TTC549 (cell line): ENCODE measurements at regions not wholly inside any gene's neighbourhood (a gene's known extent, or its start where the extent isn't known, plus 50 kb on each side); places are given as distances from the start of the nearest gene placed in this dataset.
"Not testable (repeated sequence)": the region's sequence is repeated elsewhere in the genome, so short reads cannot be mapped to it uniquely, and the experiment has no call there.

Experiments used
- FAIRE-seq: peaks from 2 replicates; lab custom pipeline; 2012; peaks lifted over from hg19 to GRCh38; lab: Jason Lieb, UNC

DNA sequence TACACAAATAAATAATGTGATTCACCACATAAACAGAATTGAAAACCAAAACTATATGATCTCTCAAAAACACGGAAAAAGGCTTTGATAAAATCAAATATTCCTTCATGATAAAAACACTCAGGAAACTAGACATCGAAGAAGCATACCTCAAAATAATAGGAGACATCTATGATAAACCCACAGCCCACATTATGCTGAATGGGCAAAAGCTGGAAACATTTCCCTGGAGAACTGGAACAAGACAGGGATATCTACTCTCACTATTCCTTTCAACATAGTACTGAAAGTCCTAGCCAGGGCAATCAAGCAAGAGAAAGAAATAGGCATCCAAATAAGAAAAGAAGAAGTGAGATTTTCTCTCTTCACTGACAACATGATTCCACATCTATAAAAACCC is 371.5 kb upstream of the ATXN7L3B start:
- FAIRE-seq, result no peak

DNA sequence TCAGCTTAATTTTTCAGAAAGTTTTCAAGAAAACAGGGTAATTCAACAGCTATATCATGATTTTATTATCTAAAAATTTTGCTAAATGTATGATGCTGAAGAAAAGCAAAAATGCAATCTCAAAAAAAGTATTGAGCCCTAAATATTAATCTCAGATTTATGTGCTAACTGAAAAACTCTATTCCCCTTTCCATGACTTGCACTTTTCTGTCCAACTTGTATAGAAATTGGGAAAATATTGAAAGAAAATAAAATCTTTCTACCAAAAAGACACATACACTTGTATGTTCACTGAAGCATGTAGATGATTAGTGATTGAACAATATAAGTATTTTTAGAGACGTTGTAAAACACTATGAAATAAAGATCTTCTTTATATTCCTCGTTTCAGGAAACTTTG is 368.0 kb upstream of the ATXN7L3B start:
- FAIRE-seq, result no peak

DNA sequence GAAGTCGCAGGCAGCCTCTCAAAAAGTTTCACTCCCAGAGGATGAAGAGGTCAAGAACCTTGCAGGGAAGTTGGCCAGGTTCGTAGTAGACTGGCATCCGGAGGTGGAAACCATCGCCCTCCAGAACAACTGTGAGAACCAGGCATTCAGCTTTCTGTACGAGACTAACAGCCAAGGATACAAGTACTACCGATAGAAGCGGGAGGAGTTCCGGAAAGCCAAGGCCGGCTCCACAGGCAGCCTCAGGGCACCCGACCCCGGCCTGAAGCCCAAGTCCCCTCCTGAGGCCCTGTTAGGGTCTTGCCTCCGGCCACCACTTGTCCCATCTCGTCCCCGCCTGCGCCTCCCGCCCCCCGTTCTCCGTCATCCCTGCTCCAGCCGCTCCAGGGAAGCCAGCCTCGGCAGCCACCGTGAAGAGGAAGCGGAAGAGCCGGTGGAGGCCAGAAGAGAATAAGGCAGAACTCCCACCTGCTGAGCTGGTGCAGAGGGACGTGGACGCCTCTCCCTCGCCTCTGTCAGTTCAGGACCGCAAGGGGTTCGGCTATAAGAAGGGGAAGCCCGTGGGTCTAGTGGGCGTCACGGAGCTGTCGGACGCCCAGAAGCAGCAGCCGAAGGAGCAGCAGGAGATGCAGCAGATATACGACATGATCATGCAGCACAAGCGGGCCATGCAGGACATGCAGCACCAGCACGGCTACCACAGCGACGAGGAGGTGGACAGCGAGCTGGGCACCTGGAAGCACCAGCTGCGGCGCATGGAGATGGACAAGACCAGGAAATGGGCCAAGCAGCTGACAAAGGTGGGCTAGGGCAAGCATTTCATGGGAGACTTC is 366.8 kb upstream of the ATXN7L3B start:
- no peak for FAIRE-seq

DNA sequence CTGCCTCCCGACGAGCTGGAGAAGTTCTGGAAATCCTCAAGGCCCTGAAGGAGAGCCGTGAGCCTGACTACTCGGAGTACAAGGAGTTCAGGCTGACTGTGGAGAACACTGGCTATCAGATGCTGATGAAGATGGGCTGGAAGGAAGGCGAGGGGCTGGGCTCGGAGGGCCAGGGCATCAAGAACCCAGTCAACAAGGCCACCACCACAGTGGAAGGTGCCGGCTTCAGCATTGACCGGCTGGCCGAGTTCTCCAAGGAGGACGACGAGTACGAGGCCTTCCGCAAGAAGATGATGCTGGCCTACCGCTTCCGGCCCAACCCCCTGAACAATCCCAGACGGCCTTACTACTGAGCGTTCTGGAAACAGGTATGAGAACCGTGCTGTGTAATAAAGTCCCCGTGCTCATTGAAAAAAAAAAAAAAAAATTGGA is 366.1 kb upstream of the ATXN7L3B start:
- no peak for FAIRE-seq

DNA sequence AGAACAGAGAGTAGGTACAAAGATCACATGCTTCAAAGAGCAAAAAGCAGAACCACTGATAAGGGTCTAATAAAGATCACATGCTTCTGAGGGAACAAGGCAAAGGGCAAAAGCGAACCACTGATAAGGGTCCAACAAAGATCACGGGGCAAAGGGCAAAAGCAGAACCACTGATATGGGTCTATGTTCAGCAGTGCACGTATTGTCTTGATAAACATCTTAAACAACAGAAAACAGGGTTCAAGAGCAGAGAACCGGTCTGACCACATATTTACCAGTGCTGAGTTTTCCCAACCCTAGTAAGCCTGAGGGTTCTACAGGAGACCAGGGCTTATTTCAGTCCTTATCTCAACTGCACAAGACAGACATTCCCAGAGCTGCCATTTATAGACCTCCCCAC is 362.7 kb upstream of the ATXN7L3B start:
- not testable (repeated sequence) for FAIRE-seq

DNA sequence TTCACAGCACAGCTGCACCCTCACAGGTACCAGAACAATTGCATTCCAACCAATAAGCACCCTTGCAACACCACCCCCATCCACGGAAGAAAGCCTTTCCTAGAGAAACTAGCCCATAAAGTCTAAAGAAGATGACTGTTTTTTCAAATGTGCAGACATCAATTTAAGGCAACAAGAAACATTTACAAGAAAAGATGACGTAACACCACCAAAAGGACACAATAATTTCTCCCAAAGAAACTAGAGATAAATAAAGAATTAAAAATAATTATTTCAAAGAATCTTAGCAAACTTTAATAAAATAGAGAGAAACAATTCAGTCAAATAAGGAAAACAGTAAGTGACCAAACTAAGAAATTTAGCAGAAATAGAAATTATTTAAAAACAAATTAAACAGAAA is 352.3 kb upstream of the ATXN7L3B start:
- FAIRE-seq, result no peak

DNA sequence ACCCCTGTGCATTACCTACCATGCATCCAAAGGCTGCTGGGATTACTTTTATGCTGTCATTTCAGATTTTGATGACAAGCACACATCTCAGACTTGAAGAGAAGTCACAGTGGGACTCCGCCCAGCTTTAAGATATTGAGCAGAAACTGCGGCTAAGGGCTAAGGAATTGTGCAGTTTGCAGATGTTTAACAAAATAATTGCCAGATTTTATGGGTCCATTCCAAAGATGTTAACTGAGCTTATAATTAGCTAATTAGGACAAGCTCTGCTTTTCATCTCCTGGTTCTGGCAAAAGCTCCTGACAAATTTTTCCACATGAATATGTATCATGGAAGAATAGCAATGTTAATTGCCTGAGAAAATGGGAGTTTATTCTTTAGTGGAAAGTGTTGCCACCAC is 344.4 kb upstream of the ATXN7L3B start:
- FAIRE-seq, result no peak

DNA sequence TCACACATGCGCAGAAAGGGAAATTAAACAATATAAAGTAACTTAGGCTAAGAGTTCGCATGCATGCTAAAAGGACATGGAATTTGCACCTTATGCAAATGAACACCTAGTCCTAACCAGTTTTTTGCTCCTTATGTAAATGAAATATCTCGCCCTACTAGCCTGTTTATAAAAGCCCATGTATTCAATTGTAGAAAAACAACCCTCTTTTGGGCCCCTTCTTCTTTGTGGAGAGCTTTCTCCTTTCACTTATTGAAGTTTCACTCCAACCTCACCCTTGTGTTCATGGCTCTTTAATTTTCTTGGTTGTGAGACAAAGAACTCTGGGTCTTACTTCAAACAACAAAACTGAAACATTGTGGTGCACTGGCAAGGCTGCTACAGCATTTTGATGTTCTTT is 333.4 kb upstream of the ATXN7L3B start:
- no peak for FAIRE-seq

DNA sequence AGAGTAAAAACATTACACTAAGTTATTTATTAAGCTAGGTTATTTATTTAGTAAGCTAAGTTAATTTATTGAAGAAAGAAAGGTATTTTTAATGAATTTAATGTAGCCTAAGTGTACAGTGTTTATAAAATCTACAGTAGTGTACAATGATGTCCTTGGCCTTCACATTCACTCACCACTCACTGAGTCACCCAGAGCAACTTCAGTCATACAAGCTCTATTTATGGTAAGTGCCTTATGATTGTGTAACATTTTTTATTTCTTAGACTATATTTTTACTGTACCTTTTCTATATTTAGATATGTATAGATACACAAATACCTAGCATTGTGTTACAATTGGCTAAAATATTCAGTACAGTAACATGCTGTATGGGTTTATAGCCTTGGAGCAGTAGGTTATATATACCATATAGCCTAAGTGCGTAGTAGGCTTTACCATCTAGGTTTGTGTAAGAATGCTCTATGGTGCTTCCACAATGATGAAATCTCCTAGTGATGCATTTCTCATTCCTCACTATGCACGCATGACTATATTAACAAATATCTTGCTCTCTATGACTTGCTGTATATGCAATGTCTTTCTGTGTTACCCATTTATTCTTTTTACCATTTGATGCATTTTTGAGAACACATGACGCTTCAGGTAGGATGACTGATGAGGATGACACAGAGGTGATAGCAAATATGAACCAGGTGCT is 309.6 kb upstream of the ATXN7L3B start:
- no peak for FAIRE-seq

DNA sequence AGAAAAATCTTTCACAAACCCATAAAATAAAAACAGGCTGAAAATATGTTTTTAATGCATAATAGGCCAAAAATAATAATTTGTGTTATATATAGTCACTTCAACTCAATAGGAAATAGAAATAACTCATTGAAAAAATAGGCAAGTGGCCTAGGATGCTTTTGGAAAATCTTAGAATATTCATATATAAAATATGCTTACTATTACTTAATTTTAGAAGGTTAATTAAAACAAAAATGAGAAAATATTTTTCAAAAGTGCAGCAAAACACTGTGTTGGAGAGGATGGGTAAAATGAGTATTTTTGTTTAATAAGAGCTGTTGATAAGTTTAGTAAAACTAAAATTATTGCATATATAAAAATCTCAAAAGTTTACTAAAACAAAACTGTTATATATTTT is 308.0 kb upstream of the ATXN7L3B start:
- FAIRE-seq, result no peak

DNA sequence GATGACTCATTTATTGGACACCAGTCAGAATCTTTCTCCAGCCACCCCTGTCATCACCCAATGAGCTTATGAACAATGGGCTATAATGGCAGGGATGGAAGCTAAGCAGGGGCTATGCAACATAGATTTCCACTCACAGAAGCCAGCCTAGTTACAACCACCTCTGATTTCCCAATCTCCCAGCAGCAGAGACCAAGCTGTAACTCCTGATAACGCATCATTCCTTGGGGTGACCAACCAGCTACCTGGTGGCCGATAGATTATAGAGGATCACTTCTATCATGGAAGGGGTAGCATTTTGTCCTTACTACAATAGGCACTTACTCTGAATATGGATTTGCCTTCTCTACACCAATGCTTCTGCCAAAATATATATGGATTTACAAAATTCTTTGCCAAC is 302.3 kb upstream of the ATXN7L3B start:
- no peak for FAIRE-seq

DNA sequence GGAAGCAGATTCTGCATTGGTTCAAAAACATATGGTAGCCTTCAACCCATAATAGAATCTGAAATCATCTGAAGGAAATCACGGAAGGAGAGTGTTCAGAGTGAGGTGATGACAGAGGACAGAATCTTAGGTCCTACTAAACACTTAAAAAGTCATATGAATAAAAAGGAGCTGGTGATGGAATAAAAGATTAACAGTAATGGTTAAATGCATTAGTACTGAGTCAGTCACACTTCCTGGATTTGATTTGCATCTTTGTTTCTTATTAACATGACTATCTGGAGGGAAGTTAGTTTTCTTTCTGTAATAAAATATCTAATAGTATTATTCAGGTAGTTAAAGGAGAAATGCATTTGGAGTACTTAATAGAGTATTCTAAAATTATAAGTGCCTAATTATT is 296.3 kb upstream of the ATXN7L3B start:
- no peak for FAIRE-seq

DNA sequence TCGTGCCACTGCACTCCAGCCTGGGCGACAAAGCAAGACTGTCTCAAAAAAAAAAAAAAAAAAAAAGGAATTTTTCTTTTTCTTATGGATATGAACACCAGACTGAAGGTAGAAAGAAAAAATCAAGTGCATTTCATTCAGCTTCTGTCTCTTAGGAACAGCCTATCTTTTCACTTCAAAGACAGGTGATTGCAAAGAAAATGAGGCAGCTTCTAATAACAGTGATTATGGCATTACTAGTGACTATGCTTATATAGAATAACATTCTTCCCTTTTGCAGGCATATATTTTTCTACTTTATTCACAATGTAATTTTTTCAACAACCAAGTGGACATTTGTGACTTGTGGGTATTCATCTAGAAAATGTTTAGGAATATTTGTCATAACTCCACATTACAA is 295.5 kb upstream of the ATXN7L3B start:
- no peak for FAIRE-seq

DNA sequence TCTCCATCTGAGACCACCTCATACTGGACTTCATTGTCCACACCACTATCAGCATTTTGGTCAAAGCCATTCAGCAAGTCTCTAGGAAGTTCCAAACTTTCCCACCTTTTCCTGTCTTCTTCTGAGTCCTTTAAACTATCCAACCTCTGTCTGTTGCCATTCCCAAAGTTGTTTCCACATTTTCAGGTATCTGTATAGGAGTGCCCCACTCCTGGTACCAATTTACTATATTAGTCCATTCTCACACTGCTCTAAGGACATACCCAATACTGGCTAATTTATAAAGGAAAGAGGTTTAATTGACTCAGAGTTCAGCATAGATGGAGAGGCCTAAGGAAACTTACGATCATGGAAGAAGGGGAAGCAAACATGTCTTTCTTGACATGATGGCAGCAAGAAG is 292.2 kb upstream of the ATXN7L3B start:
- no peak for FAIRE-seq

DNA sequence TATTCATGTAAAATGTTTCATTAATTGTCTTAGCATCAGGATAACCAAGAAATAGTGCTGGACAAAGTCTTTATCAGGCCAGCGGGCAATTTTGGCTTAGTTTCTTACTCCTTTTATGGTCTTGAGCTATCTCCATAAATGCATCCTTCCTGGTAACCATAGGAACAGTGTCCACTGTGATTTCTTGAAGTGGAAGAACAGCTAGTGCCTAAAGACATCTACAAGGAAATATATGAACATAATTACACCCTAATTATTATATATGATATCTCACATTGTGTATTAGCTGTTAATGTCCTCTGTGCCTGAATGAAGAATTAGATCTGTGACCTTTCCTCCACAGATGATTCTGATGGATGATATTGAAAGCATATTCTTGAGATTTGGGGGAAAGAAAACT is 286.7 kb upstream of the ATXN7L3B start:
- no peak for FAIRE-seq

DNA sequence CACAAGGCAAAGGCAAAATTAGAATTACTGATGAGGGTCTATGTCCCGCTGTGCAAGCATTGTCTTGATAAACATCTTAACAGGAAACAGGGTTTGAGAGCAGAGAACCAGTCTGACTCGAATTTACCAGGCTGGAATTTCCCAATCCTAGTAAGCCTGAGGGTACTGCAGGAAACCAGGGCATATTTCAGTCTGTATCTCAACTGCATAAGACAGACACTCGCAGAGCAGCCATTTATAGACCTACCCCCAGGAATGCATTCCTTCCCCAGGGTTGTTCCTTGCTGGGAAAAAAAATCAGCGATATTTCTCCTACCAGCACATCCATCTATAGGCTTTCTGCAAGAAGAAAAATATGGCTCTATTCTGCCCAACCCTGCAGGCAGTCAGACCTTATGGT is 283.8 kb upstream of the ATXN7L3B start:
- not testable (repeated sequence) for FAIRE-seq

DNA sequence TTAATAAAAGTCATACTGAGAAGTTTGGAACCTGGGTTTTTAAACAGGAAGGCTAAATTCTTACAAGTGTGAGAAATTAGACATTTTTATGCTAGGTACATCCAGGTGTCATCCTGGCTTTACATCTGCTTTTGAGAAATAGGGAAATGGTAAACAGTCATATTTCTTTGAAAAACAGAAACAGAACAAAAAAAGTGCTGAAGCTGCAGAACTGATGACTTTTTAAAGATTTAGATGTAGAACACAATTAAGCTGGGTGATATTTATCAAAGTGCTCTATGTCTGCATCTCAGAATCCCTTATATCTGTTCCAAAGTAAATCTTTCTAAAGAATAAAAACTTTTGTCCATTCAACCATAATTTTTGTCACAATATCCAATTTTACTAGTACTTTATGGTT is 282.9 kb upstream of the ATXN7L3B start:
- FAIRE-seq, result no peak

DNA sequence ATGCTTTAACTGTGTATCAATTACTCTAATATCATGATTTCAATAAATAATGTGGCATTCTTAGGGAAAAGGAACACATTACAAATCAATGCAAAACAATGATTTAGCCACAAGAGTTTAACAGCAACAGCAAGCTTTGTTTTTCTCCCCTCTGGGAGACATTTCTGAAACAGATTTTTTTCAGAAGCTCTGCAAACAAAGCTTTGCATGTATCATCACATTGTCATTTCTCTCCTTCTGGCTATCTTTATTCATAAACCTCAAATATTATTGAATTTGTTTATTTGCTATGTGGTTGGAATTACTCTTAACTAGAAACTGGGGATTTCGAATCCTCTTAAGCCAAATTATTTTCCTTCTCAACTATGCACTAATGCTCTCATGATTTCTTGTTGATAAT is 278.4 kb upstream of the ATXN7L3B start:
- no peak for FAIRE-seq

DNA sequence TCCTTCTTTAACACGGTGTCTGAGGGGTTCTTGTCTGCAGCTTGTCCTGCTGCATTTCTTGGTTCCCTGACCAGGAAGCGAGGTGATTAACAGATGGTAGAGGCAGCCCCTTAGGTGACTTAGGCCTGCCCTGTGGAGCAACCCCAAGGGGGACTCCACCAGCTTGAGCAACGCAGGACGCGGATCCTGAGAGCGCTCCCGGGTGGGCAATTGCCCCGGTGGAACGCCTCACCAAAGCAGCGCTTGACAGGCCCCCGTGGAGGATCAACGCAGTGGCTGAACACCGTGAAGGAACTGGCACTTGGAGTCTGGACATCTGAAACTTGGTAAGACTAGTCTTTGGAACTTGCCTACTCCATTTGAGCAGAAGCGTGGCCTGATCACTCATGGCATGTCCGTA is 272.9 kb upstream of the ATXN7L3B start:
- no peak for FAIRE-seq

DNA sequence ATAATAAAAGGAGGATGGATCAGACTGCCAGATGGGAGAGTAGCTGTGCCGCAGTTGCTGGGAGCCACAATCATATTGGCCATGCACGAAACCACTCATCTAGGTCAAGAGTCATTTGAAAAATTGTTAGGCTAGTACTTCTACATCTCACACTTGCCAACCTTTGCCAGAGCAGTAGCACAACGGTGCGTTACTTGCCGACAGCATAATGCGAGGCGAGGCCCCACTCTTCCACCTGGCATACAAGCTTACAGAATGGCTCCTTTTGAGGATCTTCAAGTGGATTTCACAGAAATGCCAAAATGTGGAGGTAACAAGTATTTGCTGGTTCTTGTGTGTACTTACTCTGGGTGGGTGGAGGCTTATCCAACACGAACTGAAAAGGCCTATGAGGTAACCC is 268.3 kb upstream of the ATXN7L3B start:
- FAIRE-seq, result not testable (repeated sequence)

DNA sequence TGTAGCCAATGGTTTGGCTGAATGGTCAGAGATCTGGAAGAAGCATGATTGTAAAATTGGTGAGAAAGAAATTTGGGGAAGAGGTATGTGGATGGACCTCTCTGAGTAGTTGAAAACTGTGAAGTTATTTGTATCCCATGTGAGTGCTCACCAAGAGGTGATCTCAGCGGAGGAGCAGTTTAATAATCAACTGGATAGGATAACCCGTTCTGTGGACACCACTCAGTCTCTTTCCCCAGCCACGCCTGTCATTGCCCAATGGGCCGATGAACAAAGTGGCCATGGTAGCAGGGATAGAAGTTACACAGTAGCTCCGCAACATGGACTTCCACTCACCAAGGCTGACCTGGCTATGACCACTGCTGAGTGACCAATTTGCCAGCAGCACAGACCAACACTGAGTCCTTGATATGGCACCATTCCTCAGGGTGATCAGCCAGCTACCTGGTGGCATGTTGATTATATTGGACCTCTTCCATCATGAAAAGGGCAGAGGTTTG is 257.4 kb upstream of the ATXN7L3B start:
- no peak for FAIRE-seq

DNA sequence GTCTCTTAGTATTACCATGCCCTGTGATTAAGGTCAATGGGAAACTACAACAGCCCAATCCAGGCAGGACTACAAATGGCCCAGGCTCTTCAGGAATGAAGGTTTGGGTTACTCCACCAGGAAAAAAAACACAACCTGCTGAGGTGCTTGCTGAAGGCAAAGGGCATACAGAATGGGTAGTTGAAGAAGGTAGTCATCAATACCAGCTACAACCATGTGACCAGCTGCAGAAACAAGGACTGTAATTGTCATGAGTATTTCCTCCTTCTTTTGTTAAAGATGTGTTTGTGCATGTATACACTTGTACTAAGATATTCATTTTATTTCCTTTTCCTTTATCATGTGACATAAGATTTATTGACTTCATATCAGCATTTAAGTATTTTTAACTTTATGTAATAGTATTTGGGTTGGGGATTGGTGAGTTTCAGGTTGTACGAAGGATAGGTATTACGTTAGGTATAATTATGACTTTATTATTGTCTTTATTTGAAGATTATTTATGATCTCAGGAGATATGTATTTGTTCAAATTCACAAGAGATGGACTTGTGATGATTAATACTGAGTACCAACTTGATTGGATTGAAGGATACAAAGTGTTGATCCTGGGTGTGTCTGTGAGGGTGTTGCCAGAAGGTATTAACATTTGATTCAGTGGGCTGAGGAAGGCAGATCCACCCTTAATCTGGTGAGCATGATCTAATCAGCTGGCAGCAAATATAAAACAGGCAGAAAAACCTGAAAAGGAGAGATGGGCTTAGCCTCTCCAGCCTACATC is 256.0 kb upstream of the ATXN7L3B start:
- not testable (repeated sequence) for FAIRE-seq

DNA sequence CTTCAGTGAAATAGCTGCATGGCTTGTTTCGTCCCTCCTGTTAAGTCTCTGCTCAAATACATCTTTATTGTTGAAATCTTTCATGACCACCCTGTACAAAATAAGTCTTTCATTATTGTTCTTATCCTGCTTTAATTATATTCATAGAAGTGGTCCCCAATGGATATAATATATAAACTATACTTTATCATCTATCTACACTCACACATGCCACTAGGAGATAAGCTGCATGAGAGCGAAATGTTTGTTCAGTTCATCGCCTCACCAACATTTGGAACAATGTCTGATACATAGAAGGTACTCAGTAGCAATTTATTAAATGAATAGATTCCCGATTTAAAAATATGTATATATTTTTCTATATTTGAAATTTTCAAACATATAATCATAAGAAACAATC is 254.0 kb upstream of the ATXN7L3B start:
- FAIRE-seq, result no peak
